ENCODE measurements at regions not wholly inside any gene's neighbourhood (a gene's known extent, or its start where the extent isn't known, plus 50 kb on each side); places are given as distances from the start of the nearest gene placed in this dataset.

GRCh38 chr5:4099386-4099785 lies 503.8 kb downstream of the IRX1 start:
- H3K4me2 ChIP-seq (ENCODE audit: insufficient read depth, insufficient read length, low read length), result no peak overlapping the region
- no peak overlapping the region for H3K18ac ChIP-seq (ENCODE audit: insufficient read length, low read depth, low read length)
- H4K8ac ChIP-seq (replicated peaks; ENCODE audit: insufficient read length, low read depth, low read length), result no peak overlapping the region
- no peak overlapping the region for H3T11ph ChIP-seq (ENCODE audit: low read length)
- H4K91ac ChIP-seq (ENCODE audit: insufficient read length, low read depth, low read length), result no peak overlapping the region
- no peak for DNase-seq
- H3K27me3 ChIP-seq (ENCODE audit: insufficient read depth, low read length), result no peaks in the 10 kb centered on the region; the same call in 1 of the 2 replicates
- Mint-ChIP-seq H3K36me3 (ENCODE audit: insufficient read depth in 1 of 3, low read depth in 3 of 3) (no peaks in the 10 kb centered on the region), H3K9me3 (no peaks in the 10 kb centered on the region), H3K4me1 (peaks cover 9 to 11% of the 10 kb centered on the region in 2 experiments), H3K4me3 (no peak overlapping the region), H3K27ac (no peak overlapping the region), H3K27me3 (ENCODE audit: low read depth) (no peaks in the 10 kb centered on the region)
- H3K79me1 ChIP-seq (ENCODE audit: insufficient read depth, low read depth, low read length, poor library complexity, severe bottlenecking), result no peaks in the 10 kb centered on the region
- H3K14ac ChIP-seq (ENCODE audit: insufficient read depth, low read length), result no peak overlapping the region
- H2BK120ac ChIP-seq (ENCODE audit: low read depth, low read length, poor library complexity, severe bottlenecking), result no peak overlapping the region
- no peak overlapping the region for H2BK12ac ChIP-seq (ENCODE audit: insufficient read length, low read depth, low read length)
- H3K9me3 ChIP-seq (ENCODE audit: control insufficient read depth, low read depth, low read length), result no peaks in the 10 kb centered on the region
- H2BK20ac ChIP-seq (ENCODE audit: low read depth, low read length, poor library complexity, severe bottlenecking), result no peak overlapping the region
- no peak overlapping the region for H3K9ac ChIP-seq (ENCODE audit: extremely low read depth, insufficient read length, low read length)
- H3K4me1 ChIP-seq (ENCODE audit: insufficient read depth, low read length), result no peaks in the 10 kb centered on the region
- no peak overlapping the region for H2AFZ ChIP-seq (ENCODE audit: low read length)
- no peak for TF ChIP-seq CTCF (conservative IDR thresholded peaks at IDR 0.05)
- no peaks in the 10 kb centered on the region for H3K23me2 ChIP-seq (ENCODE audit: insufficient read length, low read depth, low read length, poor library complexity, severe bottlenecking)
- H2BK15ac ChIP-seq (ENCODE audit: low read depth, low read length), result no peak overlapping the region
- no peaks in the 10 kb centered on the region for H3K79me2 ChIP-seq (ENCODE audit: insufficient read depth, low read length)
- no CpG with 5 or more reads among the region's 7 CpGs for WGBS (ENCODE audit: extremely low coverage, insufficient read length, low lambda C conversion rate)
- H2BK5ac ChIP-seq (ENCODE audit: insufficient read length, low read length), result no peak overlapping the region
- no peaks in the 10 kb centered on the region for H4K20me1 ChIP-seq (ENCODE audit: control insufficient read depth, insufficient read depth, insufficient read length)
- H3K27ac ChIP-seq (ENCODE audit: insufficient read length, low read depth, low read length), result no peak overlapping the region
- H3K4ac ChIP-seq (ENCODE audit: low read depth, low read length), result no peak overlapping the region
- H3K23ac ChIP-seq (ENCODE audit: insufficient read length, low read depth, low read length), result no peak overlapping the region
- no peak overlapping the region for H4K5ac ChIP-seq (ENCODE audit: insufficient read length, low read depth, low read length)
- no peak overlapping the region for H3K56ac ChIP-seq (ENCODE audit: insufficient read length, low read depth, low read length)
- H2AK5ac ChIP-seq (ENCODE audit: insufficient read length, low read length), result no peak overlapping the region

Measured in H9 (cell line).